ENCODE measurements at regions not wholly inside any gene's neighbourhood (a gene's known extent, or its start where the extent isn't known, plus 50 kb on each side); places are given as distances from the start of the nearest gene placed in this dataset.

DNA sequence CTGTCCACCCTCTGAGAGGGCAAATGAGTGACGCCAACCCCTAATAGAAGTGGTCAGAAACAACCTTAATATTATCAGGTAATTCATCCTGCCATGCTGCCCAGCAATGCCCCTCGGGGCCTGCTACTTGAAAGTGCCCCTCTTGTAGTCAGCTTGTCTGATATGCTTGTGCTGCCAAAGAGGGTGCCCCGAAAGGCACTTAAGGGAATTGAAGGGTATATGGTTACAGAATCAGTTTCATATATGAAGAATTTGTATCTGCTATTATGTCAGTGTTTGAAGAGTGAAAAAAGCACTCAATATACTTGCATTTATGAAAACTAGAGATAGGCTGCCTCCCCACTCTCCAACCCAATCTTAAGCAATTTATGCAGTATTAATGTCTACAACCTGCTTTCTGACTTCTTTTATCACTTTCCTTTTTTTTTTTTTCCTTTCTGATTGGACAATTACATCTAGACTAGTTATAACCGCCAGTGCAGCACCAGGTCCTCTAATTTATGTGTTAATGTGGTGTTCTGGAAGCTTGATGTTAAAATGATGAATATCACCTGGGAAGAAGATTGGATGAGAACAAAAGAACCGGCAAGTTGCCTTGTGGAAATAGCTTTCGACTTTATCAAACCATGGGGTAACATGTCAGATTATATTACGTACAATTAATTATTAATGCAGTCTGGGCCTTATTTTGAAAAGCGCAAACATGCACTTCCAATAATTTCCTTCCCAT lies 646.9 kb upstream of the ACVR2A start:
- H3K27ac ChIP-seq (ENCODE audit: extremely low read depth, low read depth, low read length) = no peak overlapping the region
- TF ChIP-seq KLF7 (tag by site-specific recombination; IDR thresholded peaks at IDR 0.05; ENCODE audit: borderline replicate concordance) (no peak), ZNF138 (tag by site-specific recombination; IDR thresholded peaks at IDR 0.05; ENCODE audit: borderline replicate concordance) (no peak), PRDM1 (tag by site-specific recombination; IDR thresholded peaks at IDR 0.05) (no peak), PATZ1 (tag by site-specific recombination; IDR thresholded peaks at IDR 0.05) (no peak), ZNF274 (IDR thresholded peaks at IDR 0.05; ENCODE audit: low read length) (no peak), ZNF274 (tag by site-specific recombination; IDR thresholded peaks at IDR 0.05; ENCODE audit: borderline replicate concordance) (no peak), IKZF3 (tag by site-specific recombination; IDR thresholded peaks at IDR 0.05) (no peak), ZNF544 (tag by site-specific recombination; IDR thresholded peaks at IDR 0.05) (no peak)
- TF ChIP-seq, protein P1, sequence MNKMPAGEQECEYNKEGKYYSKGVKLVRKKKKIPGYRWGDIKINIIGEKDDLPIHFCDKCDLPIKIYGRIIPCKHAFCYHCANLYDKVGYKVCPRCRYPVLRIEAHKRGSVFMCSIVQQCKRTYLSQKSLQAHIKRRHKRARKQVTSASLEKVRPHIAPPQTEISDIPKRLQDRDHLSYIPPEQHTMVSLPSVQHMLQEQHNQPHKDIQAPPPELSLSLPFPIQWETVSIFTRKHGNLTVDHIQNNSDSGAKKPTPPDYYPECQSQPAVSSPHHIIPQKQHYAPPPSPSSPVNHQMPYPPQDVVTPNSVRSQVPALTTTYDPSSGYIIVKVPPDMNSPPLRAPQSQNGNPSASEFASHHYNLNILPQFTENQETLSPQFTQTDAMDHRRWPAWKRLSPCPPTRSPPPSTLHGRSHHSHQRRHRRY (tag by site-specific recombination; IDR thresholded peaks at IDR 0.05) = no peak
- H3K4me1 ChIP-seq (ENCODE audit: control insufficient read depth, insufficient read depth, low read length) = no peaks in the 10 kb centered on the region
- H3K4me3 ChIP-seq (ENCODE audit: low read depth, low read length) = no peak overlapping the region
- POLR2A ChIA-PET = no interaction called here
- no peaks in the 10 kb centered on the region for H3K9me3 ChIP-seq (ENCODE audit: control insufficient read depth, insufficient read depth, low read depth, low read length)
- CTCF ChIA-PET = interaction anchor here (1.2 kb wide), 1 partner anchor 54 kb away, joined by 3 read pairs; no protein-coding TSS in a partner anchor
- H3K36me3 ChIP-seq (ENCODE audit: control insufficient read depth in 2 of 2, insufficient read depth in 1 of 2, low read length in 2 of 2) = no peaks in the 10 kb centered on the region

GRCh38 chr2:147182260-147182659 lies 662.6 kb upstream of the ACVR2A start:
- ChIA-PET CTCF (no interaction called here), POLR2A (no interaction called here)
- TF ChIP-seq ZBTB10 (tag by site-specific recombination; IDR thresholded peaks at IDR 0.05) = no peak
- TF ChIP-seq ZSCAN16 (tag by site-specific recombination; IDR thresholded peaks at IDR 0.05) = no peak
- no peak for TF ChIP-seq ZNF837 (tag by site-specific recombination; IDR thresholded peaks at IDR 0.05)
- TF ChIP-seq, protein P2, sequence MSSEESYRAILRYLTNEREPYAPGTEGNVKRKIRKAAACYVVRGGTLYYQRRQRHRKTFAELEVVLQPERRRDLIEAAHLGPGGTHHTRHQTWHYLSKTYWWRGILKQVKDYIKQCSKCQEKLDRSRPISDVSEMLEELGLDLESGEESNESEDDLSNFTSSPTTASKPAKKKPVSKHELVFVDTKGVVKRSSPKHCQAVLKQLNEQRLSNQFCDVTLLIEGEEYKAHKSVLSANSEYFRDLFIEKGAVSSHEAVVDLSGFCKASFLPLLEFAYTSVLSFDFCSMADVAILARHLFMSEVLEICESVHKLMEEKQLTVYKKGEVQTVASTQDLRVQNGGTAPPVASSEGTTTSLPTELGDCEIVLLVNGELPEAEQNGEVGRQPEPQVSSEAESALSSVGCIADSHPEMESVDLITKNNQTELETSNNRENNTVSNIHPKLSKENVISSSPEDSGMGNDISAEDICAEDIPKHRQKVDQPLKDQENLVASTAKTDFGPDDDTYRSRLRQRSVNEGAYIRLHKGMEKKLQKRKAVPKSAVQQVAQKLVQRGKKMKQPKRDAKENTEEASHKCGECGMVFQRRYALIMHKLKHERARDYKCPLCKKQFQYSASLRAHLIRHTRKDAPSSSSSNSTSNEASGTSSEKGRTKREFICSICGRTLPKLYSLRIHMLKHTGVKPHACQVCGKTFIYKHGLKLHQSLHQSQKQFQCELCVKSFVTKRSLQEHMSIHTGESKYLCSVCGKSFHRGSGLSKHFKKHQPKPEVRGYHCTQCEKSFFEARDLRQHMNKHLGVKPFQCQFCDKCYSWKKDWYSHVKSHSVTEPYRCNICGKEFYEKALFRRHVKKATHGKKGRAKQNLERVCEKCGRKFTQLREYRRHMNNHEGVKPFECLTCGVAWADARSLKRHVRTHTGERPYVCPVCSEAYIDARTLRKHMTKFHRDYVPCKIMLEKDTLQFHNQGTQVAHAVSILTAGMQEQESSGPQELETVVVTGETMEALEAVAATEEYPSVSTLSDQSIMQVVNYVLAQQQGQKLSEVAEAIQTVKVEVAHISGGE (tag by site-specific recombination; conservative IDR thresholded peaks at IDR 0.05; ENCODE audit: low read depth) = no peak
- TF ChIP-seq ZNF121 (tag by site-specific recombination; IDR thresholded peaks at IDR 0.05) = no peak
- no peak for TF ChIP-seq ZNF704 (tag by site-specific recombination; IDR thresholded peaks at IDR 0.05)
- no peak for TF ChIP-seq FEZF1 (tag by site-specific recombination; IDR thresholded peaks at IDR 0.05)
- TF ChIP-seq ZNF423 (tag by site-specific recombination; IDR thresholded peaks at IDR 0.05) = no peak
- no peak for TF ChIP-seq ZNF677 (tag by site-specific recombination; IDR thresholded peaks at IDR 0.05)
- TF ChIP-seq ZNF184 (tag by site-specific recombination; IDR thresholded peaks at IDR 0.05) = no peak
- Histone ChIP-seq H3K36me3 (ENCODE audit: control insufficient read depth in 2 of 2, insufficient read depth in 1 of 2, low read length in 2 of 2) (no peaks in the 10 kb centered on the region), H3K4me3 (ENCODE audit: low read depth, low read length) (no peak overlapping the region), H3K9me3 (ENCODE audit: control insufficient read depth, insufficient read depth, low read depth, low read length) (no peaks in the 10 kb centered on the region), H3K4me1 (ENCODE audit: control insufficient read depth, insufficient read depth, low read length) (no peaks in the 10 kb centered on the region), H3K27ac (ENCODE audit: extremely low read depth, low read depth, low read length) (no peak overlapping the region)

Measured in HEK293 (cell line).